Epithelial cell of prostate (primary cell): ENCODE measurements at regions not wholly inside any gene's neighbourhood (a gene's known extent, or its start where the extent isn't known, plus 50 kb on each side); places are given as distances from the start of the nearest gene placed in this dataset.
"Not testable (repeated sequence)": the region's sequence is repeated elsewhere in the genome, so short reads cannot be mapped to it uniquely, and the experiment has no call there.

Experiments used
- DNase-seq: peaks from one replicate; pipeline ENCODE4 v3.0.0-alpha.2; 2011; ENCODE audit warnings: low read depth, low spot score
- H3K27ac ChIP-seq: fragments of 450-650 bp; 2 replicates; pipeline ENCODE4 v1.5.1; 2017; ENCODE audit warnings: mild to moderate bottlenecking

- no peak for DNase-seq
- no peak overlapping the region for H3K27ac ChIP-seq
Observed at GRCh38 chr2:5587766-5588165, 104.4 kb upstream of the SOX11 start.

- no peak overlapping the region for H3K27ac ChIP-seq
- DNase-seq: no peak
Observed at GRCh38 chr2:5588601-5589000, 103.6 kb upstream of the SOX11 start.

- H3K27ac ChIP-seq: no peak overlapping the region
Observed at GRCh38 chr2:5589183-5589582, 103.0 kb upstream of the SOX11 start.

GRCh38 chr2:5590886-5591285 is 101.3 kb upstream of the SOX11 start:
- H3K27ac ChIP-seq: no peak overlapping the region
- DNase-seq: no peak

More at GRCh38 chr2:5589183-5589582, 103.0 kb upstream of the SOX11 start:
- no peak for DNase-seq

GRCh38 chr2:5592916-5593315 is 99.3 kb upstream of the SOX11 start:
- no peak for DNase-seq
- no peak overlapping the region for H3K27ac ChIP-seq

GRCh38 chr2:5594249-5594695 is 97.9 kb upstream of the SOX11 start:
- H3K27ac ChIP-seq: no peak overlapping the region
- no peak for DNase-seq

- H3K27ac ChIP-seq: no peak overlapping the region
- DNase-seq: no peak
Observed at GRCh38 chr2:5596868-5597267, 95.3 kb upstream of the SOX11 start.

GRCh38 chr2:5598156-5598555 is 94.0 kb upstream of the SOX11 start:
- DNase-seq: no peak
- H3K27ac ChIP-seq: no peak overlapping the region

- no peak for DNase-seq
- no peak overlapping the region for H3K27ac ChIP-seq
Observed at GRCh38 chr2:5609201-5609600, 83.0 kb upstream of the SOX11 start.

GRCh38 chr2:5612666-5613065 is 79.5 kb upstream of the SOX11 start:
- DNase-seq: no peak
- H3K27ac ChIP-seq: no peak overlapping the region

- DNase-seq: no peak
- H3K27ac ChIP-seq: no peak overlapping the region
Observed at GRCh38 chr2:5616019-5616418, 76.2 kb upstream of the SOX11 start.

- H3K27ac ChIP-seq: no peak overlapping the region
- no peak for DNase-seq
Observed at GRCh38 chr2:5617358-5617757, 74.8 kb upstream of the SOX11 start.

GRCh38 chr2:5617796-5618195 is 74.4 kb upstream of the SOX11 start:
- DNase-seq: no peak
- no peak overlapping the region for H3K27ac ChIP-seq

- no peak for DNase-seq
- no peak overlapping the region for H3K27ac ChIP-seq
Observed at GRCh38 chr2:5618271-5618670, 73.9 kb upstream of the SOX11 start.

- not testable (repeated sequence) for DNase-seq, H3K27ac ChIP-seq
Observed at GRCh38 chr2:5625556-5626065, 66.6 kb upstream of the SOX11 start.

- not testable (repeated sequence) for H3K27ac ChIP-seq, DNase-seq
Observed at GRCh38 chr2:5628484-5628883, 63.7 kb upstream of the SOX11 start.

GRCh38 chr2:5629510-5629909 is 62.7 kb upstream of the SOX11 start:
- DNase-seq, H3K27ac ChIP-seq: not testable (repeated sequence)

- not testable (repeated sequence) for DNase-seq, H3K27ac ChIP-seq
Observed at GRCh38 chr2:5637051-5637450, 55.1 kb upstream of the SOX11 start.
